CD14-positive monocyte (primary cell): ENCODE measurements at regions not wholly inside any gene's neighbourhood (a gene's known extent, or its start where the extent isn't known, plus 50 kb on each side); places are given as distances from the start of the nearest gene placed in this dataset.

Source experiments
- DNase-seq, 3 donors: peaks; one replicate each; pipeline ENCODE4 v3.0.0-alpha.2; 2011 to 2022
- H2AFZ ChIP-seq: 2 replicates; pipeline ENCODE4 v1.6.0; 2012; ENCODE audit warnings: mild to moderate bottlenecking, low read depth, low read length, inconsistent platforms; ENCODE audit not compliant: insufficient read depth, poor library complexity, severe bottlenecking
- H3K27ac ChIP-seq, 2 donors: 1 replicate in 1 of 2; 2 replicates in 1 of 2; pipeline ENCODE4 v1.5.1; 2012 to 2013; ENCODE audit warnings: low read length in 2 of 2, control low read depth in 1 of 2, inconsistent platforms in 1 of 2, low read depth in 1 of 2, mild to moderate bottlenecking in 1 of 2
- H3K27me3 ChIP-seq, 2 donors: one replicate each; pipeline versions ENCODE4 v1.6.0 to v1.6.1; 2011 to 2013; ENCODE audit warnings: low read length in 2 of 2; ENCODE audit not compliant: control insufficient read depth in 2 of 2, insufficient read depth in 2 of 2
- H3K36me3 ChIP-seq, 2 donors: replicated peaks in 1 of 2; 1 replicate in 1 of 2; 2 replicates in 1 of 2; pipeline versions ENCODE4 v1.5.1 to v1.6.1; 2012 to 2013; ENCODE audit warnings: low read length in 2 of 2, control low read depth in 1 of 2, inconsistent platforms in 1 of 2, mild to moderate bottlenecking in 1 of 2; ENCODE audit not compliant: insufficient read depth in 2 of 2, control insufficient read depth in 1 of 2
- H3K4me1 ChIP-seq, 2 donors: 1 replicate in 1 of 2; 2 replicates in 1 of 2; pipeline versions ENCODE4 v1.5.1 to v1.6.1; 2012 to 2013; ENCODE audit warnings: low read length in 2 of 2, control low read depth in 1 of 2, inconsistent platforms in 1 of 2, mild to moderate bottlenecking in 1 of 2, moderate library complexity in 1 of 2; ENCODE audit not compliant: insufficient read depth in 2 of 2, control insufficient read depth in 1 of 2
- H3K4me2 ChIP-seq: replicated peaks from 2 replicates; pipeline ENCODE3; 2012; ENCODE audit warnings: low read length, moderate library complexity, mild to moderate bottlenecking; ENCODE audit not compliant: poor library complexity, severe bottlenecking; ENCODE audit errors: extremely low read depth
- H3K4me3 ChIP-seq, 3 experiments: fragments of 200-600 bp in 1 of 3; sonication (generic) in 1 of 3; replicated peaks in 1 of 3; 1 replicate in 2 of 3; 2 replicates in 1 of 3; pipeline ENCODE4 v1.5.1; 2011 to 2013; ENCODE audit warnings: low read length in 3 of 3, mild to moderate bottlenecking in 3 of 3, control low read depth in 2 of 3, low read depth in 2 of 3, inconsistent platforms in 1 of 3, moderate library complexity in 1 of 3
- H3K79me2 ChIP-seq: 2 replicates; pipeline ENCODE4 v1.6.0; 2012; ENCODE audit warnings: mild to moderate bottlenecking, control low read depth, inconsistent platforms, low read length, moderate library complexity; ENCODE audit not compliant: insufficient read depth
- H3K9ac ChIP-seq: 2 replicates; pipeline ENCODE4 v1.6.0; 2017; ENCODE audit warnings: low read length, mild to moderate bottlenecking; ENCODE audit not compliant: insufficient read depth, poor library complexity, severe bottlenecking
- H3K9me3 ChIP-seq, 2 donors: replicated peaks in 1 of 2; 1 replicate in 1 of 2; 2 replicates in 1 of 2; pipeline versions ENCODE4 v1.5.1 to v1.6.1; 2012 to 2013; ENCODE audit warnings: low read length in 2 of 2, control low read depth in 1 of 2; ENCODE audit not compliant: control insufficient read depth in 1 of 2, insufficient read depth in 1 of 2
- H4K20me1 ChIP-seq: 2 replicates; pipeline ENCODE4 v1.6.0; 2012; ENCODE audit warnings: mild to moderate bottlenecking, low read length, control low read depth, moderate library complexity; ENCODE audit not compliant: insufficient read depth
- H3K27ac Mint-ChIP-seq, 7 donors: one replicate each; pipeline ENCODE4 v1.8.0; 2020; ENCODE audit warnings: mild to moderate bottlenecking in 7 of 7, mixed read lengths in 7 of 7, moderate library complexity in 6 of 7, inconsistent platforms in 2 of 7
- H3K27me3 Mint-ChIP-seq, 3 donors: one replicate each; pipeline ENCODE4 v1.8.0; 2021 to 2022; ENCODE audit warnings: low read depth in 3 of 3, mild to moderate bottlenecking in 3 of 3, mixed read lengths in 3 of 3, moderate library complexity in 3 of 3, inconsistent platforms in 1 of 3
- H3K36me3 Mint-ChIP-seq, 2 donors: one replicate each; pipeline ENCODE4 v1.8.0; 2020; ENCODE audit warnings: mixed read lengths in 2 of 2, inconsistent platforms in 1 of 2, mild to moderate bottlenecking in 1 of 2
- H3K4me1 Mint-ChIP-seq: one replicate; pipeline ENCODE4 v1.8.0; 2020; ENCODE audit warnings: mild to moderate bottlenecking, mixed read lengths
- H3K4me3 Mint-ChIP-seq, 2 donors: one replicate each; pipeline ENCODE4 v1.8.0; 2020; ENCODE audit warnings: mild to moderate bottlenecking in 2 of 2, mixed read lengths in 2 of 2, moderate library complexity in 1 of 2
- H3K9me3 Mint-ChIP-seq, 7 donors: one replicate each; pipeline ENCODE4 v1.8.0; 2020 to 2022; ENCODE audit warnings: mixed read lengths in 7 of 7, mild to moderate bottlenecking in 6 of 7, moderate library complexity in 6 of 7, inconsistent platforms in 2 of 7
- WGBS: methylation state at CpG from one replicate; pipeline ENCODE4 v1.1.5; 2013; ENCODE audit warnings: missing lambda C conversion rate; ENCODE audit not compliant: insufficient coverage; 5-methylcytosine and 5-hydroxymethylcytosine counted together
- intact Hi-C, 2 donors: fragments of 100-400 bp; cut with micrococcal nuclease; formaldehyde crosslinking; loops; one replicate each; pipeline versions ENCODE4 v1.15.0 to v1.15.1; 2023
- TF ChIP-seq, protein P1 (sequence below): fragments of 200-600 bp; IDR thresholded peaks from one replicate; pipeline ENCODE4 v1.8.0; 2022; ENCODE audit warnings: antibody characterized with exemption, mild to moderate bottlenecking

DNA sequence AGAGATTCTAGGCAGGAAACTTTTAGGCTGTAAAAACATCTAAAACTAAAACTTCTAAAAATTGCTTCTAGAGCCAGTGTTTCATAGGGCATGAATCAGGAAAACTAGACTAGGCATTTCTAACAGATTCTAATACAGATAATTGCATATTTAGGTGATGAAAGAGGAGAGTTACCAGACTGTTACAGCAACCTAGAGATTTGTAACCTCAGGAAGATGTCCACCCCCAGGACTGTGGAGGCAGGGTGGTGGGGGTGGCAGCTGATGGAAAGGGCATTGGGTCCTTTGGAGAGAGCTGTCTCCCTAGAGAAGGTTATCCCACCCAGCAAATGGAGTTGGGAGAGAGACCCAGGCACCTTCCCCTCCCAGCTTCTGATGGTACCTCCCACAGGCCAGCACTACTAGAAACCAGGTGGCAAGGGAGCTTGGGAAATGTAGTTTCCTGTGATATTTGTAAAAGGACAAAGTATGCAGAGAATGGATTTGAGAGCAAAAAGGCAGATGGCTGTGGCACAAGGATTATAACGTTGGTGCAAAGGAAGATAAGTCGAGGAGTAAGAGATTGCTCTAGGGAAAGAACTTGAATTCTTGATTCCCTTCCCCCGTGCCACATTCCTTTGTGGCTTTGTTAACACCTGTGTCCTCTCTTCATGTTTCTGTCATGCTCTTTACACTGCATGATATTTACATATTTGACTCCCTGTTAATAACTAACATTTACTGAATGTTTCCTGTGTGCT is 75.6 kb upstream of the MGAT5 start:
- Mint-ChIP-seq H3K27ac (no peak overlapping the region), H3K4me3 (no peak overlapping the region), H3K9me3 (no peaks in the 10 kb centered on the region), H3K36me3 (peaks cover 4 to 5% of the 10 kb centered on the region in 2 donors), H3K27me3 (no peaks in the 10 kb centered on the region), H3K4me1 (peaks cover 36% of the 10 kb centered on the region)
- H3K4me3 ChIP-seq, result no peak overlapping the region
- H3K27me3 ChIP-seq, result no peaks in the 10 kb centered on the region
- H3K9me3 ChIP-seq, result no peaks in the 10 kb centered on the region
- no peak overlapping the region for H3K9ac ChIP-seq
- peaks cover 18% of the 10 kb centered on the region for H3K79me2 ChIP-seq
- intact Hi-C loops, result no loop called here
- WGBS, result 83% methylated on average over 1 of the region's 3 CpGs
- no peak overlapping the region for H3K27ac ChIP-seq
- peaks cover 8 to 10% of the 10 kb centered on the region in 2 donors for H3K4me1 ChIP-seq
- DNase-seq, result no peak
- TF ChIP-seq, protein P1, sequence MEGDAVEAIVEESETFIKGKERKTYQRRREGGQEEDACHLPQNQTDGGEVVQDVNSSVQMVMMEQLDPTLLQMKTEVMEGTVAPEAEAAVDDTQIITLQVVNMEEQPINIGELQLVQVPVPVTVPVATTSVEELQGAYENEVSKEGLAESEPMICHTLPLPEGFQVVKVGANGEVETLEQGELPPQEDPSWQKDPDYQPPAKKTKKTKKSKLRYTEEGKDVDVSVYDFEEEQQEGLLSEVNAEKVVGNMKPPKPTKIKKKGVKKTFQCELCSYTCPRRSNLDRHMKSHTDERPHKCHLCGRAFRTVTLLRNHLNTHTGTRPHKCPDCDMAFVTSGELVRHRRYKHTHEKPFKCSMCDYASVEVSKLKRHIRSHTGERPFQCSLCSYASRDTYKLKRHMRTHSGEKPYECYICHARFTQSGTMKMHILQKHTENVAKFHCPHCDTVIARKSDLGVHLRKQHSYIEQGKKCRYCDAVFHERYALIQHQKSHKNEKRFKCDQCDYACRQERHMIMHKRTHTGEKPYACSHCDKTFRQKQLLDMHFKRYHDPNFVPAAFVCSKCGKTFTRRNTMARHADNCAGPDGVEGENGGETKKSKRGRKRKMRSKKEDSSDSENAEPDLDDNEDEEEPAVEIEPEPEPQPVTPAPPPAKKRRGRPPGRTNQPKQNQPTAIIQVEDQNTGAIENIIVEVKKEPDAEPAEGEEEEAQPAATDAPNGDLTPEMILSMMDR, result no peak
- H4K20me1 ChIP-seq, result peaks cover 55% of the 10 kb centered on the region
- H3K4me2 ChIP-seq, result no peak overlapping the region
- no peak overlapping the region for H2AFZ ChIP-seq
- no peaks in the 10 kb centered on the region for H3K36me3 ChIP-seq

DNA sequence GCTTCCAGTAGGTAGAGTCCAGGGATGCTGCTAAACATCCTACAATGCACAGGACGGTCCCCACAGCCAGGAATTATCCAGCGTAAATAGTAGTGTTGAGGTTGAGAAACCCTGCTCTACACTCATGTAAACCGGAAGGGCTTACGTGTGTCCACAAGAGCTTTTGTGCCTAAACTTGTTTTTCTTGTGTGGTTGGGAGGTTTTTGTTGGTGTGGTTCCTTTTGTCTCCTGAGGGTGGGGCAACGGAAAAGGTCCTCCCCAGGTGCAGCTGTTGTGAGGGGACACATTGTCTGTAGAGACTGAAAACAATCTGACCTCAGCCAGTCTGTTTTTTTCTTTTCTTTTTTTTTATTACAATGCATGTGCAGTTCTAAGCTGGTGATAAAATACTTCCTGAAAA is 72.7 kb upstream of the MGAT5 start:
- H4K20me1 ChIP-seq, result peaks cover 50% of the 10 kb centered on the region
- no peak overlapping the region for H3K27ac ChIP-seq
- H3K27me3 ChIP-seq, result no peaks in the 10 kb centered on the region
- H3K9ac ChIP-seq, result no peak overlapping the region
- peak overlapping the region in 2 of 7 donors; percentile 16 to 47 for H3K27ac Mint-ChIP-seq
- H3K4me3 Mint-ChIP-seq, result no peak overlapping the region
- H3K4me2 ChIP-seq, result no peak overlapping the region
- intact Hi-C loops, result no loop called here
- H3K27me3 Mint-ChIP-seq, result no peaks in the 10 kb centered on the region
- peaks cover 5 to 9% of the 10 kb centered on the region in 2 donors for H3K36me3 Mint-ChIP-seq
- no peaks in the 10 kb centered on the region for H3K36me3 ChIP-seq
- no peak for DNase-seq
- TF ChIP-seq, protein P1, result no peak
- no peak overlapping the region for H3K4me3 ChIP-seq
- no peaks in the 10 kb centered on the region for H3K9me3 ChIP-seq
- no peaks in the 10 kb centered on the region for H3K4me1 ChIP-seq
- peaks cover 18% of the 10 kb centered on the region for H3K4me1 Mint-ChIP-seq
- peaks cover 18% of the 10 kb centered on the region for H3K79me2 ChIP-seq
- WGBS, result 66% methylated on average over 4 of the region's 5 CpGs
- H2AFZ ChIP-seq, result no peak overlapping the region
- H3K9me3 Mint-ChIP-seq, result no peaks in the 10 kb centered on the region
